Suprapubic skin (tissue), 4 donors: ENCODE measurements at regions not wholly inside any gene's neighbourhood (a gene's known extent, or its start where the extent isn't known, plus 50 kb on each side); places are given as distances from the start of the nearest gene placed in this dataset.

ENCODE experiments used
- CTCF ChIP-seq, 2 donors: fragments of 200-600 bp in 1 of 2; fragments of 450-650 bp in 1 of 2; sonication (generic) in 1 of 2; IDR thresholded peaks; one replicate each; pipeline ENCODE4 v1.5.1; 2016 to 2019; ENCODE audit warnings: antibody characterized with exemption in 2 of 2, mild to moderate bottlenecking in 1 of 2, moderate library complexity in 1 of 2
- EP300 ChIP-seq: sonication (generic); formaldehyde crosslinking; IDR thresholded peaks from one replicate; pipeline ENCODE4 v1.6.1; 2017; ENCODE audit warnings: antibody characterized with exemption
- POLR2A ChIP-seq, 2 donors: fragments of 450-650 bp; IDR thresholded peaks; one replicate each; pipeline ENCODE4 v1.6.1; 2017; ENCODE audit warnings: antibody characterized with exemption in 2 of 2, mild to moderate bottlenecking in 2 of 2, moderate library complexity in 2 of 2
- POLR2AphosphoS5 ChIP-seq, 3 donors: sonication (generic); formaldehyde crosslinking; IDR thresholded peaks; one replicate each; pipeline ENCODE4 v1.6.1; 2017; ENCODE audit warnings: antibody characterized with exemption in 3 of 3

- no peak for TF ChIP-seq POLR2A (IDR thresholded peaks at IDR 0.05)
- TF ChIP-seq CTCF (IDR thresholded peaks at IDR 0.05): no peak
- TF ChIP-seq POLR2AphosphoS5 (IDR thresholded peaks at IDR 0.05): no peak
- no peak for TF ChIP-seq EP300
These were observed 192.2 kb downstream of the SNX10 start for GRCh38 chr7:26483843-26484242.
